ENCODE measurements at regions not wholly inside any gene's neighbourhood (a gene's known extent, or its start where the extent isn't known, plus 50 kb on each side); places are given as distances from the start of the nearest gene placed in this dataset.
A peak's percentile ranks its signal among the peaks of the same experiment; 100 is the strongest.
"Not testable (repeated sequence)": the region's sequence is repeated elsewhere in the genome, so short reads cannot be mapped to it uniquely, and the experiment has no call there.

- DNase-seq, result no peak
These were observed 65.8 kb downstream of the SPIN4 start for GRCh38 chrX:63285375-63285774.

GRCh38 chrX:63284659-63285058 lies 66.5 kb downstream of the SPIN4 start:
- no peak for DNase-seq

GRCh38 chrX:63283348-63283747 lies 67.8 kb downstream of the SPIN4 start:
- DNase-seq, result no peak

GRCh38 chrX:63282828-63283227 lies 68.3 kb downstream of the SPIN4 start:
- no peak for DNase-seq

- DNase-seq, result no peak
These were observed 69.1 kb downstream of the SPIN4 start for GRCh38 chrX:63282077-63282476.

- DNase-seq, result no peak
These were observed 69.7 kb downstream of the SPIN4 start for GRCh38 chrX:63281465-63281864.

- DNase-seq, result not testable (repeated sequence)
These were observed 73.7 kb downstream of the SPIN4 start for GRCh38 chrX:63277394-63277793.

- peak; percentile 13 for DNase-seq
These were observed 76.0 kb downstream of the SPIN4 start for GRCh38 chrX:63275127-63275526.

GRCh38 chrX:63270873-63271272 lies 80.3 kb downstream of the SPIN4 start:
- DNase-seq, result no peak

GRCh38 chrX:63258144-63258543 lies 93.0 kb downstream of the SPIN4 start:
- DNase-seq, result peak; percentile 6

- peak; percentile 80 for DNase-seq
These were observed 100.8 kb downstream of the SPIN4 start for GRCh38 chrX:63250253-63250868.

GRCh38 chrX:63242689-63243088 lies 108.4 kb downstream of the SPIN4 start:
- DNase-seq, result not testable (repeated sequence)

- not testable (repeated sequence) for DNase-seq
These were observed 115.2 kb downstream of the SPIN4 start for GRCh38 chrX:63235963-63236362.

GRCh38 chrX:63233013-63233412 lies 118.1 kb downstream of the SPIN4 start:
- DNase-seq, result not testable (repeated sequence)

GRCh38 chrX:63218202-63218601 lies 132.9 kb downstream of the SPIN4 start:
- not testable (repeated sequence) for DNase-seq

- not testable (repeated sequence) for DNase-seq
These were observed 133.6 kb downstream of the SPIN4 start for GRCh38 chrX:63217549-63217948.

GRCh38 chrX:63209645-63210044 lies 141.5 kb downstream of the SPIN4 start:
- DNase-seq, result not testable (repeated sequence)

- DNase-seq, result not testable (repeated sequence)
These were observed 142.0 kb downstream of the SPIN4 start for GRCh38 chrX:63209128-63209527.

- not testable (repeated sequence) for DNase-seq
These were observed 146.7 kb downstream of the SPIN4 start for GRCh38 chrX:63204266-63205074.

- not testable (repeated sequence) for DNase-seq
These were observed 149.1 kb downstream of the SPIN4 start for GRCh38 chrX:63201987-63202386.

GRCh38 chrX:63198693-63199092 lies 152.4 kb downstream of the SPIN4 start:
- not testable (repeated sequence) for DNase-seq

GRCh38 chrX:63192366-63193041 lies 158.6 kb downstream of the SPIN4 start:
- DNase-seq, result not testable (repeated sequence)

GRCh38 chrX:63186137-63186536 lies 165.0 kb downstream of the SPIN4 start:
- DNase-seq, result no peak
